ENCODE measurements at regions not wholly inside any gene's neighbourhood (a gene's known extent, or its start where the extent isn't known, plus 50 kb on each side); places are given as distances from the start of the nearest gene placed in this dataset.

- DNase-seq (ENCODE audit: low read depth), result no peak
Observed at GRCh38 chr3:72565593-72565992, 282.7 kb downstream of the SHQ1 start.

GRCh38 chr3:72563690-72564370 lies 284.4 kb downstream of the SHQ1 start:
- no peak for DNase-seq (ENCODE audit: low read depth)

- DNase-seq (ENCODE audit: low read depth), result no peak
Observed at GRCh38 chr3:72560846-72561675, 287.2 kb downstream of the SHQ1 start.

- DNase-seq (ENCODE audit: low read depth), result no peak
Observed at GRCh38 chr3:72559385-72559784, 288.9 kb downstream of the SHQ1 start.

GRCh38 chr3:72558001-72558400 lies 290.2 kb downstream of the SHQ1 start:
- DNase-seq (ENCODE audit: low read depth), result no peak

- no peak for DNase-seq (ENCODE audit: low read depth)
Observed at GRCh38 chr3:72555714-72556113, 292.5 kb downstream of the SHQ1 start.

GRCh38 chr3:72554689-72555088 lies 293.6 kb downstream of the SHQ1 start:
- DNase-seq (ENCODE audit: low read depth), result no peak

GRCh38 chr3:72553298-72553697 lies 294.9 kb downstream of the SHQ1 start:
- no peak for DNase-seq (ENCODE audit: low read depth)

GRCh38 chr3:72550582-72551262 lies 297.5 kb downstream of the SHQ1 start:
- DNase-seq (ENCODE audit: low read depth), result no peak

GRCh38 chr3:72549761-72550581 lies 298.3 kb downstream of the SHQ1 start:
- DNase-seq (ENCODE audit: low read depth), result no peak

- no peak for DNase-seq (ENCODE audit: low read depth)
Observed at GRCh38 chr3:72548981-72549380, 299.3 kb downstream of the SHQ1 start.

- DNase-seq (ENCODE audit: low read depth), result no peak
Observed at GRCh38 chr3:72548461-72548860, 299.8 kb downstream of the SHQ1 start.

- DNase-seq (ENCODE audit: low read depth), result no peak
Observed at GRCh38 chr3:72547183-72547582, 301.1 kb downstream of the SHQ1 start.

GRCh38 chr3:72544239-72544638 lies 304.0 kb downstream of the SHQ1 start:
- no peak for DNase-seq (ENCODE audit: low read depth)

- no peak for DNase-seq (ENCODE audit: low read depth)
Observed at GRCh38 chr3:72543246-72543645, 305.0 kb downstream of the SHQ1 start.

GRCh38 chr3:72542781-72543180 lies 305.5 kb downstream of the SHQ1 start:
- no peak for DNase-seq (ENCODE audit: low read depth)

GRCh38 chr3:72539856-72540255 lies 308.4 kb downstream of the SHQ1 start:
- DNase-seq (ENCODE audit: low read depth), result no peak

GRCh38 chr3:72538070-72538745 lies 310.0 kb downstream of the SHQ1 start:
- no peak for DNase-seq (ENCODE audit: low read depth)

- DNase-seq (ENCODE audit: low read depth), result no peak
Observed at GRCh38 chr3:72537448-72537847, 310.8 kb downstream of the SHQ1 start.

- DNase-seq (ENCODE audit: low read depth), result no peak
Observed at GRCh38 chr3:72536878-72537267, 311.4 kb downstream of the SHQ1 start.

- DNase-seq (ENCODE audit: low read depth), result no peak
Observed at GRCh38 chr3:72536206-72536877, 311.9 kb downstream of the SHQ1 start.
